ENCODE measurements at regions not wholly inside any gene's neighbourhood (a gene's known extent, or its start where the extent isn't known, plus 50 kb on each side); places are given as distances from the start of the nearest gene placed in this dataset.

DNA sequence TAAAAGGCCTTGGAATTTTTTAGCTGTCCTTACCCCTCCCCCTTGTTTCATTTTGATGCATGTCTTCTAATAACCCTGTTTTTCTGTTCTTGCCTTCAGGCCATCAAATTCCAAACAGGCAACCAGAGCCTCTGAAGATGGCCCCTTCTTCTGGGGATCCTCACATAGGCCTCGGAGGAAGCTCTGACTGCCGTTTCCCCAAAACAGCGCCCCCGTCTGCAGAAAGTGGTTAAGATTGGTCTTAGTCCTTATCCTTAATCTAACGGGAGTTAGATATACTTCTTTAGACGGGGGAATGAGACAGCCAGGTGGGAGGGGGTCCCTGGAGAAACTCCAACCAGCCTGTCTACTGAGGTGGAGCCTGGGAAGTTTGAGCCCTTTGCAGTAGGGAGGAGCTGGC, 226.3 kb upstream of the ZNF608 start:
- TF ChIP-seq, protein P1, sequence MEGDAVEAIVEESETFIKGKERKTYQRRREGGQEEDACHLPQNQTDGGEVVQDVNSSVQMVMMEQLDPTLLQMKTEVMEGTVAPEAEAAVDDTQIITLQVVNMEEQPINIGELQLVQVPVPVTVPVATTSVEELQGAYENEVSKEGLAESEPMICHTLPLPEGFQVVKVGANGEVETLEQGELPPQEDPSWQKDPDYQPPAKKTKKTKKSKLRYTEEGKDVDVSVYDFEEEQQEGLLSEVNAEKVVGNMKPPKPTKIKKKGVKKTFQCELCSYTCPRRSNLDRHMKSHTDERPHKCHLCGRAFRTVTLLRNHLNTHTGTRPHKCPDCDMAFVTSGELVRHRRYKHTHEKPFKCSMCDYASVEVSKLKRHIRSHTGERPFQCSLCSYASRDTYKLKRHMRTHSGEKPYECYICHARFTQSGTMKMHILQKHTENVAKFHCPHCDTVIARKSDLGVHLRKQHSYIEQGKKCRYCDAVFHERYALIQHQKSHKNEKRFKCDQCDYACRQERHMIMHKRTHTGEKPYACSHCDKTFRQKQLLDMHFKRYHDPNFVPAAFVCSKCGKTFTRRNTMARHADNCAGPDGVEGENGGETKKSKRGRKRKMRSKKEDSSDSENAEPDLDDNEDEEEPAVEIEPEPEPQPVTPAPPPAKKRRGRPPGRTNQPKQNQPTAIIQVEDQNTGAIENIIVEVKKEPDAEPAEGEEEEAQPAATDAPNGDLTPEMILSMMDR (conservative IDR thresholded peaks at IDR 0.05; ENCODE audit: low read length): peak; percentile 50
- no peak for TF ChIP-seq EZH2phosphoT487 (IDR thresholded peaks at IDR 0.05; ENCODE audit: borderline replicate concordance, low read depth, low read length)
